GM12878 (cell line): ENCODE measurements at regions not wholly inside any gene's neighbourhood (a gene's known extent, or its start where the extent isn't known, plus 50 kb on each side); places are given as distances from the start of the nearest gene placed in this dataset.

Experiments
- ATAC-seq: fragments of 200-7000 bp; cut with Tn5 transposase; 3 replicates; pipeline ENCODE4 v1.9.1; 2020; ENCODE audit warnings: mild to moderate bottlenecking, moderate library complexity
- BruUV-seq: library from RNA; stranded (reverse); fragments of 400-500 nt; replicated peaks from 2 replicates; lab custom pipeline; 2021; lab: Mats Ljungman, UMichigan
- CTCF ChIA-PET: fragments of 300-600 bp; sonication (Branson Sonifier 250); formaldehyde crosslinking; extraction: SDS; loops from one replicate; lab custom pipeline; 2021; ENCODE audit warnings: inconsistent platforms; lab: Yijun Ruan, JAX
- POLR2A ChIA-PET: fragments of 350-600 bp; formaldehyde crosslinking; extraction: SDS; loops from one replicate; lab custom pipeline; 2021; ENCODE audit warnings: inconsistent platforms; lab: Charles Lee
- RAD21 ChIA-PET: fragments of 300-600 bp; sonication (Branson Sonifier 250); formaldehyde crosslinking; loops from one replicate; lab custom pipeline; 2023; ENCODE audit warnings: antibody characterized with exemption; ENCODE audit not compliant: unreplicated experiment; lab: Charles Lee
- SMC1A ChIA-PET: fragments of 300-600 bp; sonication (Branson Sonifier 250); formaldehyde crosslinking; loops from one replicate; lab custom pipeline; 2023; ENCODE audit not compliant: unreplicated experiment, uncharacterized antibody; lab: Charles Lee
- DNase-seq: peaks from one replicate; pipeline ENCODE4 v3.0.0-alpha.2; 2011; ENCODE audit warnings: low read depth, low spot score
- FAIRE-seq: peaks from 3 replicates; lab custom pipeline; 2011; peaks lifted over from hg19 to GRCh38; lab: Jason Lieb, UNC
- H2AFZ ChIP-seq: 2 replicates; pipeline ENCODE4 v1.6.0; 2011; ENCODE audit warnings: low read depth, low read length, control low read depth; ENCODE audit not compliant: control insufficient read depth
- H3K27ac ChIP-seq: 2 replicates; pipeline ENCODE4 v1.5.1; 2011; ENCODE audit warnings: control low read depth; ENCODE audit not compliant: control insufficient read depth, insufficient read depth
- H3K27me3 ChIP-seq, 2 experiments: replicated peaks in 1 of 2; 2 replicates each; pipeline versions ENCODE4 v1.6.0 to v1.6.1; 2011; ENCODE audit warnings: low read length in 1 of 2; ENCODE audit not compliant: control insufficient read depth in 2 of 2, insufficient read depth in 2 of 2
- H3K36me3 ChIP-seq, 2 experiments: 2 replicates each; pipeline ENCODE4 v1.5.1; 2011; ENCODE audit warnings: low read length in 1 of 2; ENCODE audit not compliant: control insufficient read depth in 2 of 2, insufficient read depth in 2 of 2
- H3K4me1 ChIP-seq: 2 replicates; pipeline ENCODE4 v1.6.1; 2011; ENCODE audit warnings: mild to moderate bottlenecking, low read length, moderate library complexity, mixed read lengths; ENCODE audit not compliant: control insufficient read depth, insufficient read depth
- H3K4me2 ChIP-seq: 2 replicates; pipeline ENCODE4 v1.6.0; 2011; ENCODE audit warnings: control low read depth; ENCODE audit not compliant: control insufficient read depth, insufficient read depth
- H3K4me3 ChIP-seq: fragments of 200-600 bp; sonication (generic); 2 replicates; pipeline ENCODE4 v1.5.1; 2016
- H3K79me2 ChIP-seq: 2 replicates; pipeline ENCODE4 v1.6.0; 2011; ENCODE audit warnings: low read length; ENCODE audit not compliant: control insufficient read depth, insufficient read depth
- H3K9ac ChIP-seq: 2 replicates; pipeline ENCODE4 v1.8.0; 2011; ENCODE audit warnings: low read length, control low read depth, mixed read lengths; ENCODE audit not compliant: control insufficient read depth, insufficient read depth
- H3K9me3 ChIP-seq: replicated peaks from 3 replicates; pipeline ENCODE4 v1.5.1; 2011; ENCODE audit warnings: mild to moderate bottlenecking, low read length; ENCODE audit not compliant: control insufficient read depth, insufficient read depth
- H4K20me1 ChIP-seq: 2 replicates; pipeline ENCODE4 v1.6.0; 2011; ENCODE audit not compliant: control insufficient read depth, insufficient read depth
- ASH2L ChIP-seq: fragments of 300-600, 200-600 bp; sonication (generic); IDR thresholded peaks from 2 replicates; pipeline ENCODE4 v1.6.1; 2017; ENCODE audit warnings: low read depth, mild to moderate bottlenecking, borderline replicate concordance
- BHLHE40 ChIP-seq, 2 experiments: fragments of 450-650 bp in 1 of 2; IDR thresholded peaks; 2 replicates each; pipeline ENCODE4 v1.6.1; 2011 to 2017; ENCODE audit warnings: low read depth in 2 of 2, borderline replicate concordance in 1 of 2, improper control_type of control experiment in 1 of 2, low read length in 1 of 2, mild to moderate bottlenecking in 1 of 2
- CREM ChIP-seq: IDR thresholded peaks from 2 replicates; pipeline ENCODE4 v1.6.1; 2014; ENCODE audit warnings: antibody characterized with exemption, low read depth
- KAT2A ChIP-seq: conservative IDR thresholded peaks from 2 replicates; pipeline ENCODE4 v1.6.1; 2011; ENCODE audit warnings: low read depth, low read length; ENCODE audit not compliant: control insufficient read depth
- MEF2A ChIP-seq: IDR thresholded peaks from 2 replicates; pipeline ENCODE4 v1.6.1; 2011; ENCODE audit warnings: low read depth, mild to moderate bottlenecking, low read length, moderate library complexity; ENCODE audit not compliant: insufficient read depth
- POU2F2 ChIP-seq: IDR thresholded peaks from 3 replicates; pipeline ENCODE4 v1.6.1; 2011; ENCODE audit warnings: low read depth, mild to moderate bottlenecking, low read length, borderline replicate concordance
- RFX5 ChIP-seq: IDR thresholded peaks from 2 replicates; pipeline ENCODE4 v1.6.1; 2011; ENCODE audit warnings: low read depth, low read length, improper control_type of control experiment
- SRF ChIP-seq, 2 experiments: IDR thresholded peaks; 2 replicates each; pipeline ENCODE4 v1.6.1; 2011; ENCODE audit warnings: low read depth in 2 of 2, low read length in 2 of 2, mild to moderate bottlenecking in 1 of 2, moderate library complexity in 1 of 2
- ZNF207 ChIP-seq: fragments of 450-650 bp; IDR thresholded peaks from 2 replicates; pipeline ENCODE4 v1.6.1; 2014; ENCODE audit warnings: antibody characterized with exemption, mild to moderate bottlenecking, borderline replicate concordance
- WGBS: methylation state at CpG from one replicate; pipeline ENCODE4 v1.1.6; 2016; ENCODE audit warnings: low lambda C conversion rate; ENCODE audit not compliant: insufficient replicate concordance, insufficient coverage; ENCODE audit errors: missing lambda C conversion rate; 5-methylcytosine and 5-hydroxymethylcytosine counted together
- in situ Hi-C: fragments of 300-500 bp; cut with MboI; formaldehyde crosslinking; loops from 9 replicates; pipeline ENCODE4 v1.14.3; 2018; ENCODE audit warnings: mixed read lengths
- intact Hi-C: fragments of 100-400 bp; cut with micrococcal nuclease; formaldehyde crosslinking; loops from one replicate; pipeline ENCODE4 v1.14.2; 2022; ENCODE audit not compliant: unreplicated experiment
- TF ChIP-seq, protein P1 (sequence below): fragments of 450-650 bp; IDR thresholded peaks from 2 replicates; pipeline ENCODE4 v1.6.1; 2017; ENCODE audit warnings: low read depth, mild to moderate bottlenecking, moderate library complexity

DNA sequence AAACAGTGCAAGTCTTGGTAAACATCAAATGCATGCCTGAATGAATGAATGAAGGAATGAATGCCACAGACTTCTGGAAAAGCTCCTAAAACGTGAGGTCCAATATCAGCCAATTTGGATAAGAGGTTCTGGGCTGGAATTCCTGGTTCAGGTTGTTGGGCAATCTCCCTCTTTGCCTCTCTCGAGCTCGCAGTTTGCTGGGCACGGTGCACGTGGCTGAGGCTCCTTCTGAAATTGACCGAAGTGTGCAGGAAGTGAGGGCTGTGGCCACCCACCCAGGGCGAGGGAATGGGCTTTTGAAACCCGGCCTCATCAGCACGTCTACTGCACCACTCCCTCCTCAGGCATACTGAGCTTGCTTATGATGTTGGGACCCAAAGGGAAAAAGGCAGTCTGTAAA lies 288.8 kb upstream of the HS6ST1 start (continued):
- TF ChIP-seq ZNF207 (no peak), MEF2A (no peak)
- TF ChIP-seq, all 136 proteins: peak for 0

DNA sequence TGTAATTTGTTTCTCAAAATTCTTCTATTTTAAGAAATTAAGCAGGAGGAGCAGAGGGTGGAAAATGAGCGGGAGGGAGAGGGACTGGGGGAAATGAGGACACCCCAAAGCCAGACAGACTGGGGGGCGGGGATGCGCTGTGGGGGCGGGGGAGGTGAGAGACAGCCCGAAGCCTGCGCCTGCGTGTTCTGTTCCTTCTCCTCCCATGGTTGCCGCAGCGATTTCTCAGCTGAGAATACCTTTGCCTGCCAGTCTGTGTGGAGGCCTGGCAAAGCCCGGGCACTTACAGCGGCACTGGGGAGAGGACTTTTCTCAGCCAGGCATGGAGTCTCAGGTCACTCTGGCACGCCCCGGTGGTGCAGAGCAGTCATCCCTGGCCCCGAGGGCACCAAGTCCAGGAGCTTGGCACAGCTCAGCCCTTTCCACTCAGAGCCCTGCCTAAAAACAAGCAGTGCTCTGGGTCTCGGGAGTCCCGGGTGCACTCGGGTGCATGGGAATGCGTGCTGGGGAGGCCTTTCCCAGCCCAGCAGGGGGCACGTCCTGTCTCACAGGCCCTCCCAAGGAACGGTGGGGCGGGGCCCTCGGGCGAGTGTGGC lies 289.3 kb upstream of the HS6ST1 start:
- no peaks in the 10 kb centered on the region for H3K79me2 ChIP-seq
- intact Hi-C loops: no loop called here
- no peak for ATAC-seq
- H3K4me1 ChIP-seq: no peaks in the 10 kb centered on the region
- in situ Hi-C loops: no loop called here
- peaks cover 0 to 2% of the 10 kb centered on the region in 2 experiments; a peak in 1 of 4 replicates for H3K27me3 ChIP-seq
- WGBS: 52% methylated on average over 16 of the region's 23 CpGs
- no TSS peak for BruUV-seq
- ChIA-PET RAD21 (no interaction called here), POLR2A (no interaction called here), CTCF (no interaction called here), SMC1A (interaction anchor here (0.8 kb wide), 1 partner anchor 14 kb away, joined by 3 read pairs; no protein-coding TSS in a partner anchor)
- no peaks in the 10 kb centered on the region for H3K36me3 ChIP-seq
- no peak for FAIRE-seq
- no peak overlapping the region for H2AFZ ChIP-seq
- H3K4me3 ChIP-seq: no peak overlapping the region
- no peaks in the 10 kb centered on the region for H3K9me3 ChIP-seq
- no peak overlapping the region for H3K4me2 ChIP-seq
- no peak overlapping the region for H3K9ac ChIP-seq
- TF ChIP-seq ASH2L: no peak
- TF ChIP-seq KAT2A: no peak
- no peak for TF ChIP-seq CREM
- TF ChIP-seq BHLHE40 (IDR thresholded peaks at IDR 0.05; ENCODE audit: borderline replicate concordance in 1 of 2, low read depth in 2 of 2, low read length in 1 of 2): no peak
- TF ChIP-seq RFX5: no peak
- no peak for TF ChIP-seq POU2F2
- TF ChIP-seq, protein P1, sequence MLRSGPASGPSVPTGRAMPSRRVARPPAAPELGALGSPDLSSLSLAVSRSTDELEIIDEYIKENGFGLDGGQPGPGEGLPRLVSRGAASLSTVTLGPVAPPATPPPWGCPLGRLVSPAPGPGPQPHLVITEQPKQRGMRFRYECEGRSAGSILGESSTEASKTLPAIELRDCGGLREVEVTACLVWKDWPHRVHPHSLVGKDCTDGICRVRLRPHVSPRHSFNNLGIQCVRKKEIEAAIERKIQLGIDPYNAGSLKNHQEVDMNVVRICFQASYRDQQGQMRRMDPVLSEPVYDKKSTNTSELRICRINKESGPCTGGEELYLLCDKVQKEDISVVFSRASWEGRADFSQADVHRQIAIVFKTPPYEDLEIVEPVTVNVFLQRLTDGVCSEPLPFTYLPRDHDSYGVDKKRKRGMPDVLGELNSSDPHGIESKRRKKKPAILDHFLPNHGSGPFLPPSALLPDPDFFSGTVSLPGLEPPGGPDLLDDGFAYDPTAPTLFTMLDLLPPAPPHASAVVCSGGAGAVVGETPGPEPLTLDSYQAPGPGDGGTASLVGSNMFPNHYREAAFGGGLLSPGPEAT: no peak
- no peak for TF ChIP-seq MEF2A
- TF ChIP-seq SRF (IDR thresholded peaks at IDR 0.05; ENCODE audit: low read depth in 2 of 2, low read length in 2 of 2): no peak
- H3K27ac ChIP-seq: no peak overlapping the region
- H4K20me1 ChIP-seq: no peaks in the 10 kb centered on the region
- DNase-seq: no peak
